ENCODE measurements at regions not wholly inside any gene's neighbourhood (a gene's known extent, or its start where the extent isn't known, plus 50 kb on each side); places are given as distances from the start of the nearest gene placed in this dataset.

DNA sequence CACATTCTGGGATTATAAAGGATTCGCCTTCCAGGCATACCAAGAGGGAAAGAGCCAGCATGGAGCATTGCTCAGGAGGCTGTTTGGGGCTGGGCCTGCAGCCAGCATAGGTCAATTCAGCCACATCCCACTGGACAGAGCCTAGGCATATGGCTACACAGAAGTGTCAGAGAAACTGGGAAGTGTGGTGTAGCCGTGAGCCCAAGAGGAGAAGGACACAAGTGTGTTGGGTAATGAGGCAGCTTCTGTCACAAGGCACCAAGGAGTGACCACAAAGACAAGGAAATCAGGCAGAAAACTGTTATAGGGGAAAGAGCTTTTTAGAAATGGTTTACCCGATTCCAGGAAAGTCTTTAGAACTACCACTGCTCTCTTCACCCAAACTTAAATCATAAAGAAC lies 178.6 kb upstream of the TBL1X start:
- no peaks in the 10 kb centered on the region for H3K9me2 ChIP-seq (replicated peaks; ENCODE audit: low read depth, low read length)

DNA sequence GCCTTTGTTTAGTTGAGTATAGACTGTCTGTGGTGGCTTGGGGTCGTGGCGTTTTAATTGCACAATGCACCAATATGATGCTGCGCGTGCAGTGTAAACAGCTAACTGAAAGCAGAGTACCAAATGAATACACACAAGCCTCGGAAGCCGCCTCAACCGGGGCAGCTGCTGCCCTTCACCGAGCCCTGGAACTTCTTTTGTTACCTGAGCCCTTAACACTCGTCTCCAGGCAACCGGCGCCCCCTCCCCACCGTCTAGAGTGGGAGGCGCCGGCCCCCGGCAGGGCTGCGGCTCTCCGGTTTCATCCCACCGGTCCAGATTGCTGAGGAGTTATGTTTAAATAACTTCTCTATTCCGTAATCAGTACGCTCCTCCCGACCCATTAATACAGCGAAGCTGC lies 173.2 kb upstream of the TBL1X start:
- H3K4me3 ChIP-seq (ENCODE audit: low read length, poor library complexity, severe bottlenecking): no peak overlapping the region

More for the DNA sequence above, 178.6 kb upstream of the TBL1X start:
- Histone ChIP-seq H3K79me2 (ENCODE audit: insufficient read depth, low read length) (no peaks in the 10 kb centered on the region), H3K9ac (ENCODE audit: low read depth, low read length, poor library complexity, severe bottlenecking) (no peak overlapping the region), H3K4me1 (ENCODE audit: insufficient read depth, low read length, poor library complexity, severe bottlenecking) (peaks cover 4% of the 10 kb centered on the region), H3K4me2 (ENCODE audit: low read depth, low read length, poor library complexity, severe bottlenecking) (no peak overlapping the region), H4K20me1 (ENCODE audit: insufficient read depth, low read length, poor library complexity, severe bottlenecking) (no peaks in the 10 kb centered on the region), H3K36me3 (ENCODE audit: insufficient read depth, low read length) (no peaks in the 10 kb centered on the region), H3F3A (ENCODE audit: low read depth) (no peaks in the 10 kb centered on the region), H2AFZ (ENCODE audit: low read length) (no peak overlapping the region), H3K4me3 (ENCODE audit: low read length, poor library complexity, severe bottlenecking) (no peak overlapping the region), H3K27me3 (ENCODE audit: insufficient read depth, low read length, poor library complexity, severe bottlenecking) (no peaks in the 10 kb centered on the region), H3K9me3 (ENCODE audit: insufficient read depth, low read depth, low read length) (no peaks in the 10 kb centered on the region)
- TF ChIP-seq, protein P1, sequence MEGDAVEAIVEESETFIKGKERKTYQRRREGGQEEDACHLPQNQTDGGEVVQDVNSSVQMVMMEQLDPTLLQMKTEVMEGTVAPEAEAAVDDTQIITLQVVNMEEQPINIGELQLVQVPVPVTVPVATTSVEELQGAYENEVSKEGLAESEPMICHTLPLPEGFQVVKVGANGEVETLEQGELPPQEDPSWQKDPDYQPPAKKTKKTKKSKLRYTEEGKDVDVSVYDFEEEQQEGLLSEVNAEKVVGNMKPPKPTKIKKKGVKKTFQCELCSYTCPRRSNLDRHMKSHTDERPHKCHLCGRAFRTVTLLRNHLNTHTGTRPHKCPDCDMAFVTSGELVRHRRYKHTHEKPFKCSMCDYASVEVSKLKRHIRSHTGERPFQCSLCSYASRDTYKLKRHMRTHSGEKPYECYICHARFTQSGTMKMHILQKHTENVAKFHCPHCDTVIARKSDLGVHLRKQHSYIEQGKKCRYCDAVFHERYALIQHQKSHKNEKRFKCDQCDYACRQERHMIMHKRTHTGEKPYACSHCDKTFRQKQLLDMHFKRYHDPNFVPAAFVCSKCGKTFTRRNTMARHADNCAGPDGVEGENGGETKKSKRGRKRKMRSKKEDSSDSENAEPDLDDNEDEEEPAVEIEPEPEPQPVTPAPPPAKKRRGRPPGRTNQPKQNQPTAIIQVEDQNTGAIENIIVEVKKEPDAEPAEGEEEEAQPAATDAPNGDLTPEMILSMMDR (conservative IDR thresholded peaks at IDR 0.05; ENCODE audit: low read length): no peak
- TF ChIP-seq EZH2phosphoT487 (IDR thresholded peaks at IDR 0.05; ENCODE audit: borderline replicate concordance): no peak

DNA sequence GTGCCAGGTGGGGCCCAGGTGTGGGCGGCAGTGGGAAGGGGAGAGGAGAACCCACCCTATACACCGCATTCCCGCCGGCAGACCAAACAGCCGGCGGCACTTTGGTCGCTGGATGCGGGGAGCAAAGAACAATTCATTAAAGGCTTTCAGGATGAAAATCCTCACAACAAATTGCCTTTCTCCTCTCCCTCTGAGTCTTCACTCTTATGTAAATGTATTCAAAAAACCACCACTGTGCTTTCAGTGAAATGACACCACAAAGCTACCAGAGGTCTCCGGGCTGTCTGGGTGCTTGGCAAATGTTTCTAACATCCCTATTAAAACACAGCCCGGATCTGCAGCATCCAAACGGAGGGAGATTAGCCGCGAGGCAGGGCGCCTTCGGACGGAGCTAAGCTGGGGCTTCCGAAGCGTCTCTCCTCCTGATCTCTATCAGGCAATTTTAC lies 171.8 kb upstream of the TBL1X start:
- Histone ChIP-seq H3F3A (ENCODE audit: low read depth) (no peaks in the 10 kb centered on the region), H4K20me1 (ENCODE audit: insufficient read depth, low read length, poor library complexity, severe bottlenecking) (no peaks in the 10 kb centered on the region), H3K4me1 (ENCODE audit: insufficient read depth, low read length, poor library complexity, severe bottlenecking) (no peaks in the 10 kb centered on the region), H3K79me2 (ENCODE audit: insufficient read depth, low read length) (no peaks in the 10 kb centered on the region), H3K4me2 (ENCODE audit: low read depth, low read length, poor library complexity, severe bottlenecking) (no peak overlapping the region), H3K9me3 (ENCODE audit: insufficient read depth, low read depth, low read length) (no peaks in the 10 kb centered on the region), H3K9me2 (replicated peaks; ENCODE audit: low read depth, low read length) (no peaks in the 10 kb centered on the region), H3K9ac (ENCODE audit: low read depth, low read length, poor library complexity, severe bottlenecking) (no peak overlapping the region), H3K36me3 (ENCODE audit: insufficient read depth, low read length) (no peaks in the 10 kb centered on the region), H3K27me3 (ENCODE audit: insufficient read depth, low read length, poor library complexity, severe bottlenecking) (no peaks in the 10 kb centered on the region), H3K4me3 (ENCODE audit: low read length, poor library complexity, severe bottlenecking) (no peak overlapping the region), H2AFZ (ENCODE audit: low read length) (no peak overlapping the region)
- no peak for TF ChIP-seq EZH2phosphoT487 (IDR thresholded peaks at IDR 0.05; ENCODE audit: borderline replicate concordance)
- TF ChIP-seq, protein P1 (conservative IDR thresholded peaks at IDR 0.05; ENCODE audit: low read length): no peak

More for the DNA sequence above, 173.2 kb upstream of the TBL1X start:
- Histone ChIP-seq H3K36me3 (ENCODE audit: insufficient read depth, low read length) (no peaks in the 10 kb centered on the region), H3K79me2 (ENCODE audit: insufficient read depth, low read length) (no peaks in the 10 kb centered on the region), H3F3A (ENCODE audit: low read depth) (no peaks in the 10 kb centered on the region), H3K27me3 (ENCODE audit: insufficient read depth, low read length, poor library complexity, severe bottlenecking) (no peaks in the 10 kb centered on the region), H3K9me2 (replicated peaks; ENCODE audit: low read depth, low read length) (no peaks in the 10 kb centered on the region), H3K4me2 (ENCODE audit: low read depth, low read length, poor library complexity, severe bottlenecking) (no peak overlapping the region), H3K9ac (ENCODE audit: low read depth, low read length, poor library complexity, severe bottlenecking) (no peak overlapping the region), H3K9me3 (ENCODE audit: insufficient read depth, low read depth, low read length) (no peaks in the 10 kb centered on the region), H2AFZ (ENCODE audit: low read length) (no peak overlapping the region), H4K20me1 (ENCODE audit: insufficient read depth, low read length, poor library complexity, severe bottlenecking) (no peaks in the 10 kb centered on the region), H3K4me1 (ENCODE audit: insufficient read depth, low read length, poor library complexity, severe bottlenecking) (no peaks in the 10 kb centered on the region)
- TF ChIP-seq, protein P1 (conservative IDR thresholded peaks at IDR 0.05; ENCODE audit: low read length): no peak
- TF ChIP-seq EZH2phosphoT487 (IDR thresholded peaks at IDR 0.05; ENCODE audit: borderline replicate concordance): no peak
